CD14-positive monocyte (primary cell): ENCODE measurements at regions not wholly inside any gene's neighbourhood (a gene's known extent, or its start where the extent isn't known, plus 50 kb on each side); places are given as distances from the start of the nearest gene placed in this dataset.

Experiments
- DNase-seq, 3 donors: peaks; one replicate each; pipeline ENCODE4 v3.0.0-alpha.2; 2011 to 2022
- H2AFZ ChIP-seq: 2 replicates; pipeline ENCODE4 v1.6.0; 2012; ENCODE audit warnings: mild to moderate bottlenecking, low read depth, low read length, inconsistent platforms; ENCODE audit not compliant: insufficient read depth, poor library complexity, severe bottlenecking
- H3K27ac ChIP-seq, 2 donors: 1 replicate in 1 of 2; 2 replicates in 1 of 2; pipeline ENCODE4 v1.5.1; 2012 to 2013; ENCODE audit warnings: low read length in 2 of 2, control low read depth in 1 of 2, inconsistent platforms in 1 of 2, low read depth in 1 of 2, mild to moderate bottlenecking in 1 of 2
- H3K27me3 ChIP-seq, 2 donors: one replicate each; pipeline versions ENCODE4 v1.6.0 to v1.6.1; 2011 to 2013; ENCODE audit warnings: low read length in 2 of 2; ENCODE audit not compliant: control insufficient read depth in 2 of 2, insufficient read depth in 2 of 2
- H3K36me3 ChIP-seq, 2 donors: replicated peaks in 1 of 2; 1 replicate in 1 of 2; 2 replicates in 1 of 2; pipeline versions ENCODE4 v1.5.1 to v1.6.1; 2012 to 2013; ENCODE audit warnings: low read length in 2 of 2, control low read depth in 1 of 2, inconsistent platforms in 1 of 2, mild to moderate bottlenecking in 1 of 2; ENCODE audit not compliant: insufficient read depth in 2 of 2, control insufficient read depth in 1 of 2
- H3K4me1 ChIP-seq, 2 donors: 1 replicate in 1 of 2; 2 replicates in 1 of 2; pipeline versions ENCODE4 v1.5.1 to v1.6.1; 2012 to 2013; ENCODE audit warnings: low read length in 2 of 2, control low read depth in 1 of 2, inconsistent platforms in 1 of 2, mild to moderate bottlenecking in 1 of 2, moderate library complexity in 1 of 2; ENCODE audit not compliant: insufficient read depth in 2 of 2, control insufficient read depth in 1 of 2
- H3K4me2 ChIP-seq: replicated peaks from 2 replicates; pipeline ENCODE3; 2012; ENCODE audit warnings: low read length, moderate library complexity, mild to moderate bottlenecking; ENCODE audit not compliant: poor library complexity, severe bottlenecking; ENCODE audit errors: extremely low read depth
- H3K4me3 ChIP-seq, 3 experiments: fragments of 200-600 bp in 1 of 3; sonication (generic) in 1 of 3; replicated peaks in 1 of 3; 1 replicate in 2 of 3; 2 replicates in 1 of 3; pipeline ENCODE4 v1.5.1; 2011 to 2013; ENCODE audit warnings: low read length in 3 of 3, mild to moderate bottlenecking in 3 of 3, control low read depth in 2 of 3, low read depth in 2 of 3, inconsistent platforms in 1 of 3, moderate library complexity in 1 of 3
- H3K79me2 ChIP-seq: 2 replicates; pipeline ENCODE4 v1.6.0; 2012; ENCODE audit warnings: mild to moderate bottlenecking, control low read depth, inconsistent platforms, low read length, moderate library complexity; ENCODE audit not compliant: insufficient read depth
- H3K9ac ChIP-seq: 2 replicates; pipeline ENCODE4 v1.6.0; 2017; ENCODE audit warnings: low read length, mild to moderate bottlenecking; ENCODE audit not compliant: insufficient read depth, poor library complexity, severe bottlenecking
- H3K9me3 ChIP-seq, 2 donors: replicated peaks in 1 of 2; 1 replicate in 1 of 2; 2 replicates in 1 of 2; pipeline versions ENCODE4 v1.5.1 to v1.6.1; 2012 to 2013; ENCODE audit warnings: low read length in 2 of 2, control low read depth in 1 of 2; ENCODE audit not compliant: control insufficient read depth in 1 of 2, insufficient read depth in 1 of 2
- H4K20me1 ChIP-seq: 2 replicates; pipeline ENCODE4 v1.6.0; 2012; ENCODE audit warnings: mild to moderate bottlenecking, low read length, control low read depth, moderate library complexity; ENCODE audit not compliant: insufficient read depth
- H3K27ac Mint-ChIP-seq, 7 donors: one replicate each; pipeline ENCODE4 v1.8.0; 2020; ENCODE audit warnings: mild to moderate bottlenecking in 7 of 7, mixed read lengths in 7 of 7, moderate library complexity in 6 of 7, inconsistent platforms in 2 of 7
- H3K27me3 Mint-ChIP-seq, 3 donors: one replicate each; pipeline ENCODE4 v1.8.0; 2021 to 2022; ENCODE audit warnings: low read depth in 3 of 3, mild to moderate bottlenecking in 3 of 3, mixed read lengths in 3 of 3, moderate library complexity in 3 of 3, inconsistent platforms in 1 of 3
- H3K36me3 Mint-ChIP-seq, 2 donors: one replicate each; pipeline ENCODE4 v1.8.0; 2020; ENCODE audit warnings: mixed read lengths in 2 of 2, inconsistent platforms in 1 of 2, mild to moderate bottlenecking in 1 of 2
- H3K4me1 Mint-ChIP-seq: one replicate; pipeline ENCODE4 v1.8.0; 2020; ENCODE audit warnings: mild to moderate bottlenecking, mixed read lengths
- H3K4me3 Mint-ChIP-seq, 2 donors: one replicate each; pipeline ENCODE4 v1.8.0; 2020; ENCODE audit warnings: mild to moderate bottlenecking in 2 of 2, mixed read lengths in 2 of 2, moderate library complexity in 1 of 2
- H3K9me3 Mint-ChIP-seq, 7 donors: one replicate each; pipeline ENCODE4 v1.8.0; 2020 to 2022; ENCODE audit warnings: mixed read lengths in 7 of 7, mild to moderate bottlenecking in 6 of 7, moderate library complexity in 6 of 7, inconsistent platforms in 2 of 7
- CTCF ChIP-seq: fragments of 200-600 bp; IDR thresholded peaks from one replicate; pipeline ENCODE4 v1.8.0; 2022; ENCODE audit warnings: antibody characterized with exemption, mild to moderate bottlenecking
- WGBS: methylation state at CpG from one replicate; pipeline ENCODE4 v1.1.5; 2013; ENCODE audit warnings: missing lambda C conversion rate; ENCODE audit not compliant: insufficient coverage; 5-methylcytosine and 5-hydroxymethylcytosine counted together
- intact Hi-C, 2 donors: fragments of 100-400 bp; cut with micrococcal nuclease; formaldehyde crosslinking; loops; one replicate each; pipeline versions ENCODE4 v1.15.0 to v1.15.1; 2023

DNA sequence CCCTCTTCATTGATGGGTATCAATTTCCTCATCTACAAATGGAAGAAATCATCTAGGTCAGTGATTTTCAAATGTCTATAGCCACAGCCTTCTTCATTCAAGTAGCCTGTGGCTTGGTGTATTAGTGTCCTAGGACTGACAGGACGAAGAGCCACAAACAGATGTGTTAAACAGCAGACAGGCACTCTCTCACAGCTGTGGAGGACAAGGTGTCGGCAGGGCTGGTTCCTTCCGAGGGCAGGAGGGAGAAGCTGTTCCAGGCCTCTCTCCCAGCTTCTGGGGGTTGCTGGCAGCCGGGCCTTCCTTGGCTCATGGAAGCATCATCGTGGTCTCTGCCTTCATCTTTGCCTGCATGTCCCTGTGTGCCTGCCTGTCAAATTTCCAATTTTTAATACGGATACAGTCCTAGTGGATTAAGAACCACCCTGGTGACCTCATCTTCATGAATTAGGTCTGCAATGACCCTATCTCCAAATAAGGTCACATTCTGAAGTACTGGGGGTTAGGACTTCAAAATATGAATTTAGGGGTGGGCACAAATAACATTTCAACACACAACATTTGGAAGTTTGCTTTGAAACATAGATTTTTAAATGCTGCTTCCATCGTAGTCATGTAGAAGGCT lies 86.5 kb downstream of the PTGR3 start:
- no peak for TF ChIP-seq CTCF
- H3K27me3 Mint-ChIP-seq: peaks cover 6 to 8% (median 7%) of the 10 kb centered on the region in 3 donors
- Histone ChIP-seq H4K20me1 (no peaks in the 10 kb centered on the region), H3K27ac (no peak overlapping the region), H3K4me3 (no peak overlapping the region), H3K9me3 (no peaks in the 10 kb centered on the region), H3K36me3 (no peaks in the 10 kb centered on the region), H3K4me2 (no peak overlapping the region), H2AFZ (no peak overlapping the region), H3K9ac (no peak overlapping the region), H3K79me2 (no peaks in the 10 kb centered on the region), H3K27me3 (no peaks in the 10 kb centered on the region), H3K4me1 (no peaks in the 10 kb centered on the region)
- 87% methylated on average over 5 of the region's 7 CpGs for WGBS
- no peak overlapping the region for H3K4me3 Mint-ChIP-seq
- no peaks in the 10 kb centered on the region for H3K36me3 Mint-ChIP-seq
- no peaks in the 10 kb centered on the region for H3K4me1 Mint-ChIP-seq
- DNase-seq: no peak
- peaks cover 0 to 3% (median 0%) of the 10 kb centered on the region in 7 donors for H3K9me3 Mint-ChIP-seq
- intact Hi-C loops: no loop called here
- H3K27ac Mint-ChIP-seq: no peak overlapping the region

GRCh38 chr18:75121266-75121665 lies 87.7 kb downstream of the PTGR3 start:
- no peak overlapping the region for H3K4me3 Mint-ChIP-seq
- H3K4me2 ChIP-seq: no peak overlapping the region
- no peak overlapping the region for H3K27ac ChIP-seq
- H3K27me3 ChIP-seq: no peaks in the 10 kb centered on the region
- H3K9me3 ChIP-seq: no peaks in the 10 kb centered on the region
- no peaks in the 10 kb centered on the region for H3K4me1 Mint-ChIP-seq
- DNase-seq: no peak
- no peak overlapping the region for H3K4me3 ChIP-seq
- 90% methylated on average over 3 of the region's 3 CpGs for WGBS
- no peak overlapping the region for H3K9ac ChIP-seq
- no peak overlapping the region for H3K27ac Mint-ChIP-seq
- H4K20me1 ChIP-seq: no peaks in the 10 kb centered on the region
- peaks cover 3 to 8% (median 7%) of the 10 kb centered on the region in 3 donors for H3K27me3 Mint-ChIP-seq
- no peaks in the 10 kb centered on the region for H3K36me3 ChIP-seq
- intact Hi-C loops: no loop called here
- TF ChIP-seq CTCF: no peak
- no peaks in the 10 kb centered on the region for H3K79me2 ChIP-seq
- no peaks in the 10 kb centered on the region for H3K4me1 ChIP-seq
- H2AFZ ChIP-seq: no peak overlapping the region
- H3K9me3 Mint-ChIP-seq: peaks cover 0 to 3% (median 0%) of the 10 kb centered on the region in 7 donors
- H3K36me3 Mint-ChIP-seq: no peaks in the 10 kb centered on the region
